ENCODE measurements at regions not wholly inside any gene's neighbourhood (a gene's known extent, or its start where the extent isn't known, plus 50 kb on each side); places are given as distances from the start of the nearest gene placed in this dataset.
"Not testable (repeated sequence)": the region's sequence is repeated elsewhere in the genome, so short reads cannot be mapped to it uniquely, and the experiment has no call there.

- POLR2A ChIA-PET, result no interaction called here
Observed at GRCh38 chr20:19833395-19833794, 75.3 kb downstream of the RIN2 start.

GRCh38 chr20:19834287-19834686 is 76.2 kb downstream of the RIN2 start:
- CTCF ChIA-PET, result no interaction called here
- POLR2A ChIA-PET, result no interaction called here

More at GRCh38 chr20:19833395-19833794, 75.3 kb downstream of the RIN2 start:
- CTCF ChIA-PET, result no interaction called here

GRCh38 chr20:19834783-19835182 is 76.7 kb downstream of the RIN2 start:
- CTCF ChIA-PET, result no interaction called here
- POLR2A ChIA-PET, result no interaction called here

GRCh38 chr20:19835533-19836222 is 77.6 kb downstream of the RIN2 start:
- ChIA-PET POLR2A (no interaction called here), CTCF (no interaction called here)

- CTCF ChIA-PET, result no interaction called here
Observed at GRCh38 chr20:19838468-19838867, 80.4 kb downstream of the RIN2 start.

GRCh38 chr20:19839053-19839452 is 81.0 kb downstream of the RIN2 start:
- ChIA-PET POLR2A (no interaction called here), CTCF (no interaction called here)

More at GRCh38 chr20:19838468-19838867, 80.4 kb downstream of the RIN2 start:
- POLR2A ChIA-PET, result no interaction called here

GRCh38 chr20:19840111-19840710 is 82.2 kb downstream of the RIN2 start:
- ChIA-PET CTCF (no interaction called here), POLR2A (no interaction called here)

- POLR2A ChIA-PET, result no interaction called here
- CTCF ChIA-PET, result no interaction called here
Observed at GRCh38 chr20:19841740-19842139, 83.7 kb downstream of the RIN2 start.

- CTCF ChIA-PET, POLR2A ChIA-PET: not testable (repeated sequence)
Observed at GRCh38 chr20:19844850-19845249, 86.8 kb downstream of the RIN2 start.

- CTCF ChIA-PET, result interaction anchor here (0.7 kb wide), 1 partner anchor 103 kb away, joined by 3 read pairs; no protein-coding TSS in a partner anchor
- POLR2A ChIA-PET, result no interaction called here
Observed at GRCh38 chr20:19847383-19847782, 89.3 kb downstream of the RIN2 start.

- CTCF ChIA-PET, result interaction anchor here (1.0 kb wide), 1 partner anchor 64 kb away, joined by 3 read pairs; no protein-coding TSS in a partner anchor
- POLR2A ChIA-PET, result no interaction called here
Observed at GRCh38 chr20:19849341-19850197, 91.5 kb downstream of the RIN2 start.

GRCh38 chr20:19850198-19850533 is 92.1 kb downstream of the RIN2 start:
- ChIA-PET POLR2A (no interaction called here), CTCF (no interaction called here)

GRCh38 chr20:19851861-19852260 is 93.8 kb downstream of the RIN2 start:
- CTCF ChIA-PET, result no interaction called here

GRCh38 chr20:19855416-19855815 is 97.4 kb downstream of the RIN2 start:
- ChIA-PET CTCF (no interaction called here), POLR2A (no interaction called here)

More at GRCh38 chr20:19851861-19852260, 93.8 kb downstream of the RIN2 start:
- POLR2A ChIA-PET, result no interaction called here

- ChIA-PET CTCF (no interaction called here), POLR2A (no interaction called here)
Observed at GRCh38 chr20:19858466-19859371, 100.7 kb downstream of the RIN2 start.

- POLR2A ChIA-PET, result no interaction called here
- CTCF ChIA-PET, result no interaction called here
Observed at GRCh38 chr20:19859444-19859843, 101.4 kb downstream of the RIN2 start.

GRCh38 chr20:19860737-19861136 is 102.7 kb downstream of the RIN2 start:
- CTCF ChIA-PET, result no interaction called here
- POLR2A ChIA-PET, result no interaction called here

- ChIA-PET POLR2A (no interaction called here), CTCF (no interaction called here)
Observed at GRCh38 chr20:19861147-19861759, 103.2 kb downstream of the RIN2 start.

- ChIA-PET POLR2A (no interaction called here), CTCF (no interaction called here)
Observed at GRCh38 chr20:19864130-19864529, 106.1 kb downstream of the RIN2 start.

- CTCF ChIA-PET, result no interaction called here
- POLR2A ChIA-PET, result no interaction called here
Observed at GRCh38 chr20:19866070-19866469, 108.0 kb downstream of the RIN2 start.
